ENCODE measurements at regions not wholly inside any gene's neighbourhood (a gene's known extent, or its start where the extent isn't known, plus 50 kb on each side); places are given as distances from the start of the nearest gene placed in this dataset.

DNA sequence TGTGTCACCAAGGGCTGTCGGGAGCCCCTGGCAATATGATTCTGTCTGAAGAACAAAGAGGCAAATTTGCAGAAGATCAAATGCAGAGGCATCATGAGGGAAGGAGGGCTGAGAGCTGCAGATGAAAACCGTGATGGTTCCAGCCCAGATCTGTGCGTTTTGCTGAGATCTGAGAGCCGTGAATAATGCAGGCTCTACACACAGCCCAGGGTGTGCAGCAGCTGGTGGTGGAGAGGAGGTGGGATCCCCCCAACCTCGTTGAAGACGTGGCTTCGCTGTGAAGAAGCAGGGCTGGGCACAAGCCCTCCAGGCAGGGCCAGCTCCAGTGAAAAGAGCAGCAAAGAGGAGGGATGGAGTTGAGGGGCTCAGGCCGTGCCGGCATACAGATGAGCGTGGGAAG lies 75.5 kb downstream of the TSPAN17 start:
- TF ChIP-seq, protein P1, sequence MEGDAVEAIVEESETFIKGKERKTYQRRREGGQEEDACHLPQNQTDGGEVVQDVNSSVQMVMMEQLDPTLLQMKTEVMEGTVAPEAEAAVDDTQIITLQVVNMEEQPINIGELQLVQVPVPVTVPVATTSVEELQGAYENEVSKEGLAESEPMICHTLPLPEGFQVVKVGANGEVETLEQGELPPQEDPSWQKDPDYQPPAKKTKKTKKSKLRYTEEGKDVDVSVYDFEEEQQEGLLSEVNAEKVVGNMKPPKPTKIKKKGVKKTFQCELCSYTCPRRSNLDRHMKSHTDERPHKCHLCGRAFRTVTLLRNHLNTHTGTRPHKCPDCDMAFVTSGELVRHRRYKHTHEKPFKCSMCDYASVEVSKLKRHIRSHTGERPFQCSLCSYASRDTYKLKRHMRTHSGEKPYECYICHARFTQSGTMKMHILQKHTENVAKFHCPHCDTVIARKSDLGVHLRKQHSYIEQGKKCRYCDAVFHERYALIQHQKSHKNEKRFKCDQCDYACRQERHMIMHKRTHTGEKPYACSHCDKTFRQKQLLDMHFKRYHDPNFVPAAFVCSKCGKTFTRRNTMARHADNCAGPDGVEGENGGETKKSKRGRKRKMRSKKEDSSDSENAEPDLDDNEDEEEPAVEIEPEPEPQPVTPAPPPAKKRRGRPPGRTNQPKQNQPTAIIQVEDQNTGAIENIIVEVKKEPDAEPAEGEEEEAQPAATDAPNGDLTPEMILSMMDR (IDR thresholded peaks at IDR 0.05), result no peak
- TF ChIP-seq EZH2 (IDR thresholded peaks at IDR 0.05), result no peak
- TF ChIP-seq EZH2phosphoT487 (IDR thresholded peaks at IDR 0.05), result no peak
